HG02870 (cell line): ENCODE measurements at regions not wholly inside any gene's neighbourhood (a gene's known extent, or its start where the extent isn't known, plus 50 kb on each side); places are given as distances from the start of the nearest gene placed in this dataset.
"Not testable (repeated sequence)": the region's sequence is repeated elsewhere in the genome, so short reads cannot be mapped to it uniquely, and the experiment has no call there.

Experiments used
- ATAC-seq: cut with Tn5 transposase; IDR thresholded peaks from one replicate; pipeline ENCODE4 v1.9.1; 2021; ENCODE audit warnings: mild to moderate bottlenecking, moderate library complexity; ENCODE audit not compliant: unreplicated experiment

DNA sequence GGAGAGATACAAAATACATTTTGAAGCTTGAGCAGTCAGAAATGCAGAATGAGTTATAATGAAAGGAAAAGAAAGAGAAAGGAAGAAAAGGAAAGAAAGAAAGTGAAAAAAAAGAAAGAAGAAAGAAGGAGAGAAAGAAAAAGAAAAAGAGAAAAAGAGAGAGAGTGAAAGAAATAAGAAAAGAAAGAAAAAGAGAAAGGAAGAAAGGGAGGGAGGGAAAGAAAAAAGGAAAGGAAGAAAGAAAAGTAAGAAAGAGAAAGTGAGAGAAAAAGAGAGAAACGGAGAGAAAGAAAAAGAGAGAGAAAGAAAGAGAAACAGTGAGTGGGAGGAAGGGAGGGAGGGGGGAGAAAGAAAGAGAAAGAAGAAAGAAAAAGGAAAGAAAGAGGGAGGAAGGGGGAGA lies 549.9 kb downstream of the GALC start:
- no peak for ATAC-seq

DNA sequence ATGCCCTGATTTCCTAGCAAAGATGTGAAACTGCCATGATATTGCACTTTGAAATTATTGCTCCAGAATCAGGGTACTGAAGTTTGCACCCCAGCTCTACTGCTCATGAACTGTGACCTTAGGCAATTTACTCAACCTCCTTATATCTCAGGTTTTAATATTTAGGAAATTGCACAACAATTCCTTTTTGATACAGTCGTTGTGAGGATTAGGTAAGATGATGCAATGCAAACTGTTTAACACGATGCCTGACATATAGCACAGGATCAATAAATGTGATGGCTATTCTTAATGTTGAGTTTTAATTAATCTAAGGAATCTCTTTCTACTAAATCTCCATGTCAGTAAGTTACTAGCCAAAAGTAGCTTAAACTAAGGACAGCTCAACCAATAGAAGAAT lies 555.8 kb downstream of the GALC start:
- no peak for ATAC-seq

DNA sequence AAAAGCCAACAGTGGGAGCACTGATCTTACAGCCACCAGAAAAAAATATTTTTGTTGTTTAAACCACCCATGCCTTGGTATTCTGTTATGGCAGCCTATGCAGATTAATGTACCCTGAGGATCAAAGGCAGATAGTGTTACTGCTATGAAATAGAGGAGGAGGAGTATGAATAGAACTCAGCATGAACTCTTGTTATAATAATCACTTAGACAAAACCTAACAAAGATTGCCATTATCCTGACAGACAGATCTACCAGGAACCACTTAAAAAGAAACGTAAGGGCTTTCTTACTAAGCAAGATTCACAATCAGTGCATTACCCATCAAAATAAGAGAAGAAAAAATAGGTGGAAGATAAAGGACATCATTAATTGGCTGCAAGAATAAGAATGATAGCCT lies 558.3 kb downstream of the GALC start:
- ATAC-seq, result no peak

GRCh38 chr14:87434011-87434410 lies 559.0 kb downstream of the GALC start:
- no peak for ATAC-seq

DNA sequence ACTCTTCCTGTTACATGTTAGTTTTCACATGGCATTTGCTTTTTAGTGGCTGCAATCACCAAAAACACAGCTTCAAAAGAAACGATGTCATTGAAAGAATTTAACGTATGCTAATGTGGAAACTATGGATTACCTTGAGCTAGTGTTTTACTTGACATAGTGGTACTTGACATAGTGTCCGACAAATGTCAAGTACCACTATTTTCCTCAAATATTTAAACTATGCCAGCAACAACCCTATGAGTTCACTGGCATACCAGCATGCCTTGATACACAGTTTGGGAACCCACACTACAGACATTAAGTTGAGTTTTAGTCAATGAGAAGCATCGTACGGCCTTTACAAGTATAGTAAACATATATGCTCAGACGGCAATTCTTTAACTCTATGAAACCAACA lies 560.3 kb downstream of the GALC start:
- ATAC-seq, result no peak

- no peak for ATAC-seq
Observed at GRCh38 chr14:87430810-87431209, 562.2 kb downstream of the GALC start.

- ATAC-seq, result no peak
Observed at GRCh38 chr14:87430214-87430613, 562.8 kb downstream of the GALC start.

DNA sequence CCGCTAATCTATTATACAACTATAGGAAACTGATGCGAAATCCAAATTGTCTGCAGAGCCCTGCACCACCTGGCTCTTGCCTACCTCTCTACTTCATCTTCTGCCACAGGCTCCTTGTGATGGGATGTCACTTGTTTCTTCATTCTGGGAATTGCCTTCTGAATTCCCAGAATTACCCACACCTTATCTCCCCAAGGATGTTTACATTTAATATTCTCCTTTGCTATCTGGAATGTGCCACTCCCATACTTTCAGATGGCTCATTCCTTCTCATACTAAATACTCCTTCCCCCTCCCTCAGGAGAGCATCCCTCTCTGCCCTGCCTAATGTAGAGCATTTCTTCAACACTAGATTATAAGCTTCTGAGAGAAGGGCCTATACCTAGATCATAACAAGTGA lies 573.1 kb downstream of the GALC start:
- ATAC-seq, result no peak

DNA sequence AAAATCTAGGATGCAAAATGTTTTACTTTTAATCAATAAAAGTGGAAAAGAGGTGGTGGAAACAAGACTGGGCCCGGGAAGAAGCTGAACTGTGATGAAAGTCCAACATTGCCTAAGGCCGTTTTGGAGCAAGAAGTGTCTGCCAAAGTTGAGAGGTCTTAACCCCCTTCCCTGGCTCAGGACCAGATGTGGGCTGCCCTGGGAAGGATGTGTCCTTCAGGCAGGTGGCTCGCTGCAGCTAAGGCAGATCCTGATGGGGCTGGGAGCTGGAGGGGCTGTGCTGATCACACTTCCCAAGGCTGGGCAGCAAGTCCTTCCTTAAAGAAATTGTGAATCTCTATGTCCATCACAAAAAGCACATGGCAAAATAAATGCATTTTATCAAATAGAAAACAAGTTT lies 581.6 kb downstream of the GALC start:
- no peak for ATAC-seq

DNA sequence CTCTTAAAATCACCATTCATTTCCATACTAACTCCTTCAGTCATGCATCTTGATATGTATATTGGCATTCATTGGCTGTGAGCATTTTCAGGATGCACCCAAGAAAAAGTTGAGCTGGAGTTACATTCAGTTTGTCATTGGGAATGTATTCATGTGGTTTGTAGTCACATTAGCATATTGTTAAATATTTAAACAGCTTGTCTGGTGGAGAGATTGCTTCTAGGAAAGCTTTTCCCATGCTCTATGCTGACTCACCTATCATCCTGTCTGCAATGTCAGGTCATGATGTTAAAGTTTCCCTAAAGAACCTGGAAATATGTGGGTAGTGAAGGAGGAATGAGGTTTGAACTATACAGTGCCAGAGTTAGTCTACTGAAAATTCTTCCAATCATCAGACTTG lies 583.6 kb downstream of the GALC start:
- no peak for ATAC-seq

DNA sequence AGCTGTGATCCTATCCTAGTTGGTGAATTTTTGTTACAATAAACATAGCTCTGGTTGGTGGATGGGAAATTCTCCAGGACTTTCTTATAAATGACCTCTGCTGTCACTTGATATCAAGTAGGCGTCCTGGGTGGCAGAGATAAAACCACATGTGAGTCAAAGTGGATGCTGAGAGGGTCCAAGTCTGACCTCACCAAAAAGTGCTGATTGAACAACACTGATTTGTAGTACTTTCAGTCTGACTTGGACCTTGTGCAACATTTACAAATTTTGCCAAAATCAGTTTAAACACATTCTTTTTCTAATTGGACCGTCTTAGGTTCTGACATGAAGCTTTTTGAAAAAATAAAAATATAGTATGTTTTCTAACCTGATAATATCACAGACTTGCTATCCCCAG lies 585.6 kb downstream of the GALC start:
- no peak for ATAC-seq

DNA sequence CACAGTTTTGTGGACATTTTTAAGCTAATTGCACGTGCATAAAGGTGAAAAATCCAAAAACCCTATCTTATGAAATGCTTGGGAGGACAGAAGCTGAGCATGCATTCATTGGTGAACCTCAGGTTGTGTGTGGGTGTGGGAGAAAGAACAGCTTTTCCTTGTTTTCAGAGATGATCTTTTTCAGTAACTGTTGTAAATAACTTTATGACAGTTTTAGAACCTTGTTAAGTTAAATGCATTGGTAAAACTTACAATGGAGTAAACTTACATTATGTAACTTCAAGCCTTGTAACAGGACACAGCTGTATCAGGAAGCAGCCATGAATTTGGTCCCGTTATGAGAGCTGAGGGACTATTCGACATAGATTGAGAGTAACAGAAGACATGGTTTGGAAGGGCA lies 587.4 kb downstream of the GALC start:
- no peak for ATAC-seq

DNA sequence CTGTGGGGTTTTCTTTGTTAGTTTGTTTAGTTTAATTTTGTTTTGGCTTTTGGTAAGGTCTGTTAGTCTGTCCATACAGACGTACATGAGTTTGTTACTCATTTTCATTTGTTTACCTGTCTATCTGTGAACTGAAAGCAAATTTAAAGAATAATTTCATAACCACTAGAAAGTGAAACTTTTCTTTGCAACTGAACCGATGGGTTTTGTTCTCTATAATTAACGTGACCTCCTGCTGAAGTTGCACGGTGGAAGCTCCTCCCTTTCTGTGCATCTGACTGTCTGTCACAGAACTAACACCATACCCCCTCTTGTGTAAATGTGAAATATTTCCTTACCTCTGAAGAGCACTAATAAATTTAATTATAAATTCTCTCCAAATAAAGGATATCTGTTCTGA lies 595.5 kb downstream of the GALC start:
- ATAC-seq, result no peak

GRCh38 chr14:87391066-87391465 lies 601.9 kb downstream of the GALC start:
- no peak for ATAC-seq

DNA sequence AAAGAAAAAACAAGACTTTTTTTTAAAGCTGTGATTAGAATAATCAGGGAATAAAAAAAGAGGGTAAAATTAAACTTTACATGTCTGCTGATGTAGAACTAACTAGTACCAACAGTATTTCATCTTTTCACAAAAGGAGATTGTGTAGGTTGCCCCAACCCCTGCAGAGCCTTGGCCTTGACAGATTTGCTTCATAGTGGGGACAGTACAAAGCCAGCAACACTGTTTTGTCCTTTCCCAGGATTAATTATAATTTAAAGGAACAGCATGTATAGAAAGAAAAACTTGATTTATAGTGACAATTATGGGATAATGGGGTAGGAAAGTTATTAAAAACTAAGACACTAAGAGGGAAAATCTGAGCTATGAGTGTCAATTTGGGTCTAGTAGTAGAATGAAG lies 604.0 kb downstream of the GALC start:
- ATAC-seq, result no peak

GRCh38 chr14:87387806-87388205 lies 605.2 kb downstream of the GALC start:
- no peak for ATAC-seq

DNA sequence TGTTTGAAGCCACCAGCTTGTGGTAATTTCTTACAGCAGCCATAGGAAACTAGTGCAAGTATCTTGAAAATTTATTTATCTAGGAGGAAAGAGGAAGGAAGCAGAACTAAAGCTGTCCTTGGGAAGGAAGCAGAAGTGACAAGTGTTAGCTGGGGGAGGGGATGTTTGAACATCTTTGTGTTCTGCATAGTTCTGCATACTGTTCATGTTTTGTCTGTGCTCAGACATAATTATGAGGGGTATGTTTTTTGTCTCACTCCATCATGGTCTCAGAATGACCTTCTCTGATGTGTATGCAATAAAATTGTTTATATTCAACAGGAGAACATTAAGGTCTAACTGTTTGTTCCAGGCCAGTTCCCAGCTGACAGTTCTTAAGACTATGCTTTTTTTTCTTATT lies 606.5 kb downstream of the GALC start:
- no peak for ATAC-seq

DNA sequence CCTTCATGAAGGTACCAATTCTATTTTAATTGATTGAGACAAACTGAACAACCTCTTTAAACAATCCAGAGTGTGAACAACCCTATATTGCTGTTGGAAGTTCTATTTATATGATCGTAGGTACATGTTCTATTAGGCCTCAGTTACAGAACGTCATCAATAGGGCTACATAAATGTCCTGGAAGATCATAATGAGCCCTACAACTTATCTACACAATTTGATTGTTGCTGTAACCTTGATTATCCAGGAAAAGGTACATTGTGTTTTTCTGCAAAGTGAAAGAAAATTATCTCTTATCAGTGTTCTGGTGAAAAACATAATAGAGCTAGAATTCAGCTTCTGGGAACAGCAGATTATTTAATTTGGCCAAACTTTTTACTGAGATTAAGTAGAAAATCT lies 612.9 kb downstream of the GALC start:
- no peak for ATAC-seq

- no peak for ATAC-seq
Observed at GRCh38 chr14:87368751-87369150, 624.2 kb downstream of the GALC start.

DNA sequence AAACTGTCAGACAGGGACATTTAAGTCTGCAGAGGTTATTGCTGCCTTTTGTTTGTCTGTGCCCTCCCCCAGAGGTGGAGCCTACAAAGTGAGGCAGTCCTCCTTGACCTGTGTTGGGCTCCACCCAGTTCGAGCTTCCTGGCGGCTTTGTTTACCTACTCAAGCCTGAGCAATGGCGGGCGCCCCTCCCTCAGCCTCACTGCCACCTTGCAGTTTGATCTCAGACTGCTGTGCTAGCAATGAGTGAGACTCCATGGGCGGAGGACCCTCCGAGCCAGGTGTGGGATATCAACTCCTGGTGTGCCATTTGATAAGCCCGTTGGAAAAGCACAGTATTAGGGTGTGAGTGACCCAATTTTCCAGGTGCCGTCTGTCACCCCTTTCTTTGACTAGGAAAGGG lies 632.7 kb downstream of the GALC start:
- ATAC-seq, result not testable (repeated sequence)

DNA sequence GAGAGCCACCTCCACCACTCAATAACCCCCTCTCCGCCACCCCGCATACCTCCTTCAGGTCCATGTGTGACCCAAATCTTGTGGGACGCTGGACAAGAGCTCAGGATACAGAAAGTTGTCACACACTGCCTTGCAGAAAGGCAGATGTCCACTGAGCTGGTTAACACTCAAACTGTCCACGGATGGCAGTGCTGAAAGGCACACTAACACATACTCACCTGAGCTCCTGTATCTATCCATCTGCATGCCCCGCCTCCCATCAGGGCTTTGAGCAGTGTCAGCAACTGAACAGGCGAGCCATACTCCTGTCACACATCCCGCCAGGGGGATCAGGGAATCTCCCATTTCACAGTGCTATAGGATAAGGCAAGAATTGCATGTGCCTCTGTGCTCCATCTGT lies 642.0 kb downstream of the GALC start:
- ATAC-seq, result no peak

DNA sequence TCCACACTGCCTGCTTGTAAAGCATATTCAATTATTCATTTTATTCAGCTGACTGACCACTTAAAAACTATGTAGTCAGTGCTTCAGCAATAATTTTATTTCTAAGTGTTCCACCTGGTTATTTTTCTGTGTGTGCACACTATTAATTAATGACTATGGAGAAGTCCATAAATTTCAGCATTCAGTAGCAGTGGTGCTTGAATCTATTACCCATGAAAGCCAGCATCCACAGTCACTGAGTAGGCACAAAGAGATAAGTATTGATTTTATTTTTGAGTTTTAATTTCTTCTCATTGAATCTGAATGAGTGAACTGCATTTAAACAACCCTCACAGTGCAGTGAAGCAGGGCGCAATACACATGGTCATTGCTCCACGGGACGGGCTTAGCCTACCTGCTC lies 643.1 kb downstream of the GALC start:
- no peak for ATAC-seq

- ATAC-seq, result no peak
Observed at GRCh38 chr14:87343652-87344051, 649.3 kb downstream of the GALC start.
